Upper lobe of left lung (tissue), 6 donors: ENCODE measurements at regions not wholly inside any gene's neighbourhood (a gene's known extent, or its start where the extent isn't known, plus 50 kb on each side); places are given as distances from the start of the nearest gene placed in this dataset.

Experiments used
- ATAC-seq, 2 donors: fragments of 200-7000 bp; cut with Tn5 transposase; one replicate each; pipeline ENCODE4 v1.9.1; 2022; ENCODE audit warnings: mild to moderate bottlenecking in 2 of 2, moderate library complexity in 2 of 2; ENCODE audit not compliant: low FRiP score in 2 of 2
- DNase-seq, 2 donors: peaks; one replicate each; pipeline ENCODE4 v3.0.0-alpha.2; 2019 to 2020
- H3K27ac ChIP-seq, 4 donors: fragments of 200-600 bp; sonication (generic); one replicate each; pipeline ENCODE4 v1.5.1; 2016 to 2019
- H3K27me3 ChIP-seq, 4 donors: fragments of 200-600 bp; sonication (generic); one replicate each; pipeline ENCODE4 v1.5.1; 2017 to 2019
- H3K36me3 ChIP-seq, 4 donors: fragments of 200-600 bp; sonication (generic); one replicate each; pipeline ENCODE4 v1.5.1; 2016 to 2019
- H3K4me1 ChIP-seq, 4 donors: fragments of 200-600 bp; sonication (generic); one replicate each; pipeline ENCODE4 v1.5.1; 2018 to 2019
- H3K4me3 ChIP-seq, 4 donors: fragments of 200-600 bp; sonication (generic); one replicate each; pipeline ENCODE4 v1.5.1; 2017 to 2019; ENCODE audit warnings: mild to moderate bottlenecking in 2 of 4, moderate library complexity in 1 of 4
- H3K9me3 ChIP-seq, 4 donors: fragments of 200-600 bp; sonication (generic); one replicate each; pipeline ENCODE4 v1.5.1; 2018 to 2019
- CTCF ChIP-seq, 6 experiments: fragments of 450-650 bp in 4 of 6; fragments of 200-600 bp in 2 of 6; sonication (generic) in 2 of 6; IDR thresholded peaks; one replicate each; pipeline ENCODE4 v1.5.1; 2016 to 2019; ENCODE audit warnings: antibody characterized with exemption in 6 of 6
- EP300 ChIP-seq, 4 donors: sonication (generic); formaldehyde crosslinking; IDR thresholded peaks; one replicate each; pipeline ENCODE4 v1.5.1; 2017; ENCODE audit warnings: antibody characterized with exemption in 4 of 4, control low read depth in 2 of 4
- POLR2A ChIP-seq, 4 donors: fragments of 450-650 bp; IDR thresholded peaks; one replicate each; pipeline ENCODE4 v1.5.1; 2016 to 2017; ENCODE audit warnings: antibody characterized with exemption in 4 of 4, mild to moderate bottlenecking in 2 of 4
- POLR2AphosphoS5 ChIP-seq, 2 donors: sonication (generic); formaldehyde crosslinking; IDR thresholded peaks; one replicate each; pipeline ENCODE4 v1.5.1; 2017; ENCODE audit warnings: antibody characterized with exemption in 2 of 2
- WGBS, 2 donors: methylation state at CpG; one replicate each; pipeline ENCODE4 v1.1.5; 2017 to 2018; 5-methylcytosine and 5-hydroxymethylcytosine counted together
- donor health status: DM: no; HTN: no; CAD: no; lungs with moderate emphysema.
- donor health status: DM: no; HTN: yes; CAD: no; lungs with severe emphysema.

GRCh38 chr18:2326999-2327398 is 244.3 kb downstream of the METTL4 start:
- Histone ChIP-seq H3K4me3 (no peak overlapping the region), H3K9me3 (no peaks in the 10 kb centered on the region), H3K27me3 (no peaks in the 10 kb centered on the region), H3K36me3 (no peaks in the 10 kb centered on the region), H3K27ac (no peak overlapping the region), H3K4me1 (no peaks in the 10 kb centered on the region)
- ATAC-seq = no peak
- TF ChIP-seq EP300 (IDR thresholded peaks at IDR 0.05) (no peak), POLR2AphosphoS5 (IDR thresholded peaks at IDR 0.05) (no peak), POLR2A (IDR thresholded peaks at IDR 0.05) (no peak), CTCF (IDR thresholded peaks at IDR 0.05) (no peak)
- no peak for DNase-seq
- WGBS, 2 donors = 44 to 49% methylated on average over 6 of the region's 6 CpGs

GRCh38 chr18:2330764-2331163 is 240.5 kb downstream of the METTL4 start:
- no peaks in the 10 kb centered on the region for H3K36me3 ChIP-seq
- TF ChIP-seq EP300 (IDR thresholded peaks at IDR 0.05) = no peak
- TF ChIP-seq CTCF (IDR thresholded peaks at IDR 0.05) = no peak
- TF ChIP-seq POLR2AphosphoS5 (IDR thresholded peaks at IDR 0.05) = no peak
- TF ChIP-seq POLR2A (IDR thresholded peaks at IDR 0.05) = no peak
- H3K27ac ChIP-seq = no peak overlapping the region
- 67 to 69% methylated on average over 2 of the region's 2 CpGs for WGBS, 2 donors
- no peaks in the 10 kb centered on the region for H3K4me1 ChIP-seq
- no peaks in the 10 kb centered on the region for H3K9me3 ChIP-seq
- ATAC-seq (no peak), DNase-seq (no peak)
- no peaks in the 10 kb centered on the region for H3K27me3 ChIP-seq
- no peak overlapping the region for H3K4me3 ChIP-seq

GRCh38 chr18:2331491-2331890 is 239.8 kb downstream of the METTL4 start:
- TF ChIP-seq EP300 (IDR thresholded peaks at IDR 0.05) = no peak
- no peak for TF ChIP-seq POLR2A (IDR thresholded peaks at IDR 0.05)
- TF ChIP-seq CTCF (IDR thresholded peaks at IDR 0.05) = no peak
- TF ChIP-seq POLR2AphosphoS5 (IDR thresholded peaks at IDR 0.05) = no peak
- WGBS, 2 donors = 69 to 84% methylated on average over 4 of the region's 4 CpGs
- no peak for DNase-seq
- Histone ChIP-seq H3K9me3 (no peaks in the 10 kb centered on the region), H3K4me1 (no peaks in the 10 kb centered on the region), H3K36me3 (no peaks in the 10 kb centered on the region), H3K27ac (no peak overlapping the region), H3K4me3 (no peak overlapping the region), H3K27me3 (no peaks in the 10 kb centered on the region)
- no peak for ATAC-seq

- TF ChIP-seq CTCF (IDR thresholded peaks at IDR 0.05) = no peak
- TF ChIP-seq EP300 (IDR thresholded peaks at IDR 0.05) = no peak
- TF ChIP-seq POLR2A (IDR thresholded peaks at IDR 0.05) = no peak
- TF ChIP-seq POLR2AphosphoS5 (IDR thresholded peaks at IDR 0.05) = no peak
- H3K27me3 ChIP-seq = no peaks in the 10 kb centered on the region
- H3K4me1 ChIP-seq = no peaks in the 10 kb centered on the region
- no peaks in the 10 kb centered on the region for H3K36me3 ChIP-seq
- H3K4me3 ChIP-seq = no peak overlapping the region
- no peak for DNase-seq
- no peaks in the 10 kb centered on the region for H3K9me3 ChIP-seq
- no peak overlapping the region for H3K27ac ChIP-seq
- ATAC-seq = no peak
Observed at GRCh38 chr18:2336690-2337392, 234.5 kb downstream of the METTL4 start.

GRCh38 chr18:2337552-2338141 is 233.7 kb downstream of the METTL4 start:
- H3K27ac ChIP-seq = no peak overlapping the region
- 60 to 64% methylated on average over 7 of the region's 7 CpGs for WGBS, 2 donors
- H3K4me1 ChIP-seq = no peaks in the 10 kb centered on the region
- no peak overlapping the region for H3K4me3 ChIP-seq
- no peaks in the 10 kb centered on the region for H3K27me3 ChIP-seq
- ATAC-seq (peak in 1 of 2 donors; percentile 65), DNase-seq (no peak)
- TF ChIP-seq CTCF (IDR thresholded peaks at IDR 0.05) (peak in 4 of 6 experiments; percentile 15 to 39 (median 34)), POLR2A (IDR thresholded peaks at IDR 0.05) (no peak)
- H3K9me3 ChIP-seq = no peaks in the 10 kb centered on the region
- H3K36me3 ChIP-seq = no peaks in the 10 kb centered on the region
